Renal cortex interstitium (tissue), 11 donors: ENCODE measurements at regions not wholly inside any gene's neighbourhood (a gene's known extent, or its start where the extent isn't known, plus 50 kb on each side); places are given as distances from the start of the nearest gene placed in this dataset.
A peak's percentile ranks its signal among the peaks of the same experiment; 100 is the strongest.

Source experiments
- DNase-seq, 11 donors: peaks; one replicate each; pipeline ENCODE4 v3.0.0-alpha.2; 2013; ENCODE audit warnings: low read depth in 9 of 11, low spot score in 4 of 11; ENCODE audit errors: extremely low read depth in 1 of 11

- DNase-seq, result no peak
These were observed 110.4 kb downstream of the RPL22L1 start for GRCh38 chr3:170759511-170760173.

DNA sequence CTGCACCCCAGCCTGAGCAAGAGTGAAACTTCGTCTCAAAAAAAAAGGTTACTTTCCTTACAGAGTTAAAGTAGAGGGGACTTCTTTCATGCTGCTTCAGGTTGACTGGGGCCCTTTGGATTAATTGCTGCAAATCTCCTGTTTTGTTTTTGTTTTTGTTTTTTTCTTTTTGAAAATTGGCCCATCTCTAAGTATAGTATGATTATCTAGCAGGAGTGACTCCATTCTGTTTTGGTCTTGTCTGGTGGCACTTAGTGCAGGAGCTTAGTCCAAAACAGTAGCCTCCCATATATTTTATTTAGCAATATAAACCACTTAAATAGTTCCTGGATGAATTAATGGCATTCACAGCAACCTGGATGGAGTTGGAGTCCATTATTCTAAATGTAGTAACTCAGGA is 113.0 kb downstream of the RPL22L1 start:
- no peak for DNase-seq

- no peak for DNase-seq
These were observed 115.7 kb downstream of the RPL22L1 start for GRCh38 chr3:170754311-170754693.

DNA sequence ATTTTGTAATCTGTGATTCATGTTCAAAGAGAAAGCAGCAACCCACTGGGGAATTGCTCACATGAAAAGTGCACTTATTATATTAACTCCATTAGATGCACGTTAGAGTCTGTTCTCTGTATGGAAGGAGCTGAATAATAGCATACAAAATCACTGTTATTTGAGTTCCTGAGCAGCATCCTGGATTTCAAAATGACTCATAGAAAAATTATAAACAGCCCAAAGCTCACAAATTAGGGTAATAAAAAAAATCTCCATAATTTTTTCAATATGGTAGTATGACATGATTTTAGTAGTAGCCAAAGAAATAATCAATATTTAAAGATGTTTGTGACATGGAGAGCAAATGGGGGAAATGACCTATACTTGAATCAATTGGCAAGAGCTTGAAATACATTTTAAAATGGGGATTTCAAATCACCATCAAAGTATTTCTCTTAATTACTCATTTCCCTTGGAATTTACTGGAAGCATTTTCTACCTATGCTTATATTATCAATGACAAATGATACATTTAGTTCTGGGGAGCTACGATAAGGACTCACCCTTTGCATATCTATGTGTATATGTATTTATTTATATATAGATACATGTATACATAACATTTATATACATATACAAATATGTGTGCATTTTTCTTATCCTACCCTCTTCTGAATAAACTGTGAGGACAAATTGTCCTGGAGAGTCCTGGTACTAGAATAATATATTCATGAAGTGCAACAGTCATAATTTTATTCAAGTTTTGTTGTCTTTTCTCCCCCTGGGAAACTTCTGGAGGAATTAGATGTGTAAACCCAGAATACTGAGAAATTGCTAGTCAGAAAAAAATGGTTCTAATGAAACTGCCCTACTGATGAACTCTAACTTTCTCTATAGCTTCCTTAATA is 116.3 kb downstream of the RPL22L1 start:
- no peak for DNase-seq

- no peak for DNase-seq
These were observed 117.3 kb downstream of the RPL22L1 start for GRCh38 chr3:170752571-170753155.

DNA sequence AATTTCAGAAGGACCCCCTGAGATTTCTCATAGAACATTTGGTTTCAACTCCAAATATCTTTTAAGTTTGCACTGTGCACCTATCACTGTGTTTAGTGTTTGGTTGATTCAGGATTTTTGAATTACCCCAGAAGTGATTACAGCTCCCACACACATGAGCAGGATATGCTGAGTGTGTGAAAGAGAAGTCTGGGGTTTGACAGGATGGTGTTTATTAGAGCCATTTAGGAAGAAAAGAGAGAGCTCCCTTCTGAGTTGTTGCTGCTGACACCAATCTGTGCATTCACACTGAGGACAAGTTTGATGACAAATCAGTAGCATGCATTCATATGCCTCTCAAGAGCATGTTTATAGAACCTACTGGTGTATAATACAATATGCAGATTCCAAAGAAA is 118.1 kb downstream of the RPL22L1 start:
- no peak for DNase-seq

DNA sequence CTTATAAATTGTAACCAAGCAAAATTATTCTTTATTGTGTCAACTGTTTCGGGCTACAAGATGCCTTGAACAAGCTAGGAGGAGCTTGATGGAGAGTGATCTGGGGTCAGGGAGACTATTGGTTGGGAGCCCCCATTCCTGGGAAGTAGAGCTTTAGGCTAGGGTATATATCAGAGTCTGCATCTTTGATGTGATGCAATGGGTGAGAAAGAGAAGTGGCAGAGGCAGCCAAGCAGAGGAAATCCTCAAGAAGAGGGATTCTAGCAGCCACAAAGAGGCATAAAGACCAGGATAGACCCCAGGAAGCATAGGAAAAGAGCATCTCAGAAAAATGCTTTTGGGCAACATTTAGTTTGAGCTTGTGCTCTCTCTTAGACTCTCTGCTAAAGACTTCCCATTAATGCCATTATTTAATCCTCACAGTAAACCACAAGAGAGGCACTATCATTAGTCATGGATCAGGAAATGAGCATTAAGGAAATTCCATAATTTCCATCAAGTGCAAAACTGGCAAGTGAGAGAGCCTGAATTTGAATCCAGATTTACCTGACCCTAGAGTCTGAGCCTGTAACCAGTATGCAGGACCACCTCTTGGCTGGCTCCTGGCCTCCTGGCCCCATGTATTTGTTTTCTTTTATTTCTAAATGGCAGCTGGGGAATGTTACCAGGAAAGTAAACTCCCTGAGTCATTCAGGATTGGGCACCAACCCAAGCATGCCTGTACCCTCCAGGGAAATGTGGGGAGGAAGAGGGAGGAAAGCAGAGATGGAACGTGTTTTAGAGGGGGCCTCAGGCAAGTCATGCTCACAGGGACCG is 118.7 kb downstream of the RPL22L1 start:
- DNase-seq, result peak in 1 of 11 donors; percentile 43

- DNase-seq, result no peak
These were observed 119.5 kb downstream of the RPL22L1 start for GRCh38 chr3:170750478-170750830.

GRCh38 chr3:170749765-170750477 is 120.1 kb downstream of the RPL22L1 start:
- no peak for DNase-seq

DNA sequence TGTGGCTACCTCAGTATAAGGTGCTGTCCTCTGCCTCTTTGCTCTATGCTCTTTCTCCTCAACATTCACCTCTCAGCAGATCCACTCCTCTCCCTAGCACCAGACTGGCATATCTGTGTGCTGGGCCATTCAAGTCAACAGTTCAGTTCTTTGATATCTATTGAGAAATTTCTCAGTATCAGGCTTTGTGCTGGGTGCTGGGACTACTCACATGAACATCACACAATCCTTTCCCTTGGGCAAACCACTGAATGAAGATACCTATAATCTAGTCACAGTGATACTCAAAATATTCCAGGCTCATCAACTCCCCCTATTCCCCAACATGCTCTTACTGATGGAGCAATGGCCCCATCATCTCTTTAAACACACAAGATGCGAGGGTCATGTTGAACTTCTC is 120.8 kb downstream of the RPL22L1 start:
- DNase-seq, result no peak

GRCh38 chr3:170746175-170746942 is 123.6 kb downstream of the RPL22L1 start:
- DNase-seq, result no peak

GRCh38 chr3:170745211-170745718 is 124.7 kb downstream of the RPL22L1 start:
- no peak for DNase-seq

DNA sequence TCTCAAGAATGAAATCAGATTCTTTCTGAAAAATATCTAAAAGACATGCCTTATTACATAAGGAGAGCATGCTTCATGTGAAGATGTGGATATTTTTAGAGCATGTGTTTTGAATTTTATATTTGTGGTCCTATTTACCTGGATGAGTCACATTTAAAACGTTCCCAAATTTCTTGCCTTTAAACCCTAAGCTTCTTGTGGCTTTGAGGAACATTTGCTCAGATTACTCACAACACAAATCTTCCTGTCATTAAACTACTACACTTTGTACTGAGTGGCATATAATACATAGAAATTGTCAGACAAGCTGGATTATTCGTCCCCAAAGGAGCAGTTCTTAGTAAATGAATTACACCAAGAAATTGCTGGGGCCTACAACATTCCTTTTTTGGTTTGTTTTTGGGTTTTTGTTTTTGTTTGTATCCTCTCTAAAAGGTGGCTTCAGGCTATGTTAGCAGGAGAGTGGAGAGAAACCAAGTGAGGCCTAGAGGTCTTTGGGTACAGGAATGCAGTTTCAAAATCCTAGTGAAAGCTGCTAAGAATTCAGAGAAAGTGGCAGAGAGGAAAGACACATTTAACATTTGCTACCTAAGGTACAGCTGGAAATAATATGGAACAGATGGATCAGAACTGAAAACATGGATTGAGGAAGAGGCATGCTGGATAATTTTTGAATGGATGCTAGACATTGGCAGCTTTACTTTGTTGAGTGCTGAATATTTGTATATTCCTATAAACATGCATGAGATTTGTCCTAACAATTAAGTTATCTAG is 128.1 kb downstream of the RPL22L1 start:
- DNase-seq, result no peak

GRCh38 chr3:170740726-170741591 is 129.0 kb downstream of the RPL22L1 start:
- no peak for DNase-seq

DNA sequence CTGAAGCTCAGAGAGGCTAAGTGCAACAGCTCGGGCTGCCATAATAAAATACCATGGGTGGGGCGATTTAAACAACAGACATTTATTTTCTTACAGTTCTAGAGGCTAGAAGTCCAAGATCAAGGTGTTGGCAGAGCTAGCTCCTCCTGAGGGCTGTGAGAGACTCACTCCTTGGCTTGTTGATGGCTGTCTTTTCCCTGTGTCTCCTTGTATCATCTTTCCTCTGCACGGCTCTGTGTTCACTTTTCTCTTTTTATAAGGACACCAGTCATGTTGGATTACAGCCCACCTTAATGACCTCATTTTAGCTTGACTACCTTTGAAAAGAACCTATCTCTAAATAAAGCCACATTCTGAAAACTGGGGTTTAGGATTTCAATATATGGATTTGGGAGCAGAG is 129.7 kb downstream of the RPL22L1 start:
- DNase-seq, result no peak

DNA sequence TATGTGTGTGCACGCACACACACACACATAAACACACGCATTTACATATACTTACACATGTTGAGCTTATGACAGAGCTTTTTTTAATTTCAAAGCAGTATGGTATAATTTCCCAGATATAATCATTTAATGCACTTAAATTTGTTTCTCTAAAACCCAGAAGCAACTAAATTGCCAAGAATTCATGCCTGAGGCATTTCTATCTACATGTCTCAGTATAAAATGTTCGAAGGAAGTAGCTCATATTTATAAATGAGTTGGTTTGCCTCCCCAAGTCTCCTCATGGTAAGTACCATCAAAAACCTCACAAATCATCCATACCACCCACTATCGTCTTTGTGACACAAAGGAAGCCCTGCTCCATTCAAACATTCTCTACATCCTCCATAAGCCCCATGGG is 130.6 kb downstream of the RPL22L1 start:
- no peak for DNase-seq
